Smooth muscle cell (in vitro differentiated cells): ENCODE measurements at regions not wholly inside any gene's neighbourhood (a gene's known extent, or its start where the extent isn't known, plus 50 kb on each side); places are given as distances from the start of the nearest gene placed in this dataset.

Experiments
- DNase-seq: peaks from one replicate; lab custom pipeline; 2025; ENCODE audit not compliant: unreplicated experiment; lab: John Stamatoyannopoulos, UW
- H2AFZ ChIP-seq: fragments of 200-600 bp; sonication (generic); 2 replicates; pipeline ENCODE4 v1.6.0; 2016; ENCODE audit warnings: antibody characterized with exemption, low read depth, mild to moderate bottlenecking
- H3F3A ChIP-seq: fragments of 200-600 bp; sonication (generic); 2 replicates; pipeline ENCODE4 v1.6.0; 2017; ENCODE audit warnings: antibody characterized with exemption, low read depth
- H3K27ac ChIP-seq: fragments of 200-600 bp; sonication (generic); 2 replicates; pipeline ENCODE4 v1.5.1; 2016; ENCODE audit warnings: low read depth, mild to moderate bottlenecking
- H3K27me3 ChIP-seq: fragments of 200-600 bp; sonication (generic); 2 replicates; pipeline ENCODE4 v1.6.1; 2016; ENCODE audit warnings: low read depth, mild to moderate bottlenecking
- H3K36me3 ChIP-seq: fragments of 200-600 bp; sonication (generic); 2 replicates; pipeline ENCODE4 v1.5.1; 2016; ENCODE audit warnings: low read depth
- H3K4me1 ChIP-seq: fragments of 200-600 bp; sonication (generic); 2 replicates; pipeline ENCODE4 v1.5.1; 2016; ENCODE audit warnings: low read depth
- H3K4me2 ChIP-seq: fragments of 200-600 bp; sonication (generic); 2 replicates; pipeline ENCODE4 v1.6.0; 2016; ENCODE audit warnings: mild to moderate bottlenecking
- H3K4me3 ChIP-seq: fragments of 200-600 bp; sonication (generic); 2 replicates; pipeline ENCODE4 v1.5.1; 2016; ENCODE audit warnings: mild to moderate bottlenecking
- H3K79me2 ChIP-seq: fragments of 200-600 bp; sonication (generic); 2 replicates; pipeline ENCODE4 v1.6.0; 2016; ENCODE audit warnings: low read depth, mild to moderate bottlenecking
- H3K9ac ChIP-seq: fragments of 200-600 bp; sonication (generic); 2 replicates; pipeline ENCODE4 v1.6.0; 2016; ENCODE audit warnings: low read depth
- H3K9me3 ChIP-seq: fragments of 200-600 bp; sonication (generic); replicated peaks from 2 replicates; pipeline ENCODE4 v1.5.1; 2016; ENCODE audit warnings: low read depth
- H4K20me1 ChIP-seq: fragments of 200-600 bp; sonication (generic); 2 replicates; pipeline ENCODE4 v1.6.0; 2016; ENCODE audit warnings: low read depth
- WGBS: methylation state at CpG from one replicate; pipeline ENCODE4 v1.1.7; 2016; ENCODE audit warnings: low lambda C conversion rate; 5-methylcytosine and 5-hydroxymethylcytosine counted together
- TF ChIP-seq, protein P1 (sequence below): fragments of 200-600 bp; sonication (generic); IDR thresholded peaks from 2 replicates; pipeline ENCODE4 v1.5.1; 2017; ENCODE audit warnings: borderline replicate concordance, mild to moderate bottlenecking, antibody characterized with exemption; ENCODE audit not compliant: insufficient read depth, poor library complexity, severe bottlenecking

- no peak for DNase-seq
- WGBS = 32% methylated on average over 4 of the region's 4 CpGs
- H4K20me1 ChIP-seq = no peaks in the 10 kb centered on the region
- no peaks in the 10 kb centered on the region for H3K36me3 ChIP-seq
- no peaks in the 10 kb centered on the region for H3K9me3 ChIP-seq
- no peaks in the 10 kb centered on the region for H3K27me3 ChIP-seq
- H3K27ac ChIP-seq = no peak overlapping the region
- no peak overlapping the region for H3K4me3 ChIP-seq
- TF ChIP-seq, protein P1, sequence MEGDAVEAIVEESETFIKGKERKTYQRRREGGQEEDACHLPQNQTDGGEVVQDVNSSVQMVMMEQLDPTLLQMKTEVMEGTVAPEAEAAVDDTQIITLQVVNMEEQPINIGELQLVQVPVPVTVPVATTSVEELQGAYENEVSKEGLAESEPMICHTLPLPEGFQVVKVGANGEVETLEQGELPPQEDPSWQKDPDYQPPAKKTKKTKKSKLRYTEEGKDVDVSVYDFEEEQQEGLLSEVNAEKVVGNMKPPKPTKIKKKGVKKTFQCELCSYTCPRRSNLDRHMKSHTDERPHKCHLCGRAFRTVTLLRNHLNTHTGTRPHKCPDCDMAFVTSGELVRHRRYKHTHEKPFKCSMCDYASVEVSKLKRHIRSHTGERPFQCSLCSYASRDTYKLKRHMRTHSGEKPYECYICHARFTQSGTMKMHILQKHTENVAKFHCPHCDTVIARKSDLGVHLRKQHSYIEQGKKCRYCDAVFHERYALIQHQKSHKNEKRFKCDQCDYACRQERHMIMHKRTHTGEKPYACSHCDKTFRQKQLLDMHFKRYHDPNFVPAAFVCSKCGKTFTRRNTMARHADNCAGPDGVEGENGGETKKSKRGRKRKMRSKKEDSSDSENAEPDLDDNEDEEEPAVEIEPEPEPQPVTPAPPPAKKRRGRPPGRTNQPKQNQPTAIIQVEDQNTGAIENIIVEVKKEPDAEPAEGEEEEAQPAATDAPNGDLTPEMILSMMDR = no peak
- no peak overlapping the region for H2AFZ ChIP-seq
- no peaks in the 10 kb centered on the region for H3K79me2 ChIP-seq
- no peak overlapping the region for H3K9ac ChIP-seq
- peak overlapping the region; percentile 81 for H3K4me2 ChIP-seq
- no peaks in the 10 kb centered on the region for H3K4me1 ChIP-seq
- H3F3A ChIP-seq = no peaks in the 10 kb centered on the region
Observed at GRCh38 chrX:96373047-96373355, 311.6 kb upstream of the DIAPH2 start.

DNA sequence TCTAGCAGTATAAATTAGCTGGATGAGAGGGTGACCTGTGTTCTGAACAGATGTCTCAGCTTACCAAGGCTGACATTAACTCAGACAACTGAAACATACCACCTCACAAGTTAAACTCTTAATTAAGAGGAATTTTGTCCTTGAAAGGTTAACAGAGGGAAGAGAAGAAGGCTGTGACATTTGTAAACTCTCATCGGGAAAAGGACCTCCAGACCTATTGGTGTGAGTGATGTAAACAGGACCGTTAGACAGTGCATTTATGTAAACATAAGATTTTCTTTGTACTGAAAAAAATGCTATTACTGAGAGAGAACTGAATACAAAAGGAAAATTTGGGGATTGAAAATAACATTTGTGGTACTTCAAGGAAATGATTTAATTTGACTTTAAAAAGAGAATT, 308.4 kb upstream of the DIAPH2 start:
- 42% methylated on average over 2 of the region's 2 CpGs for WGBS
- Histone ChIP-seq H2AFZ (peak overlapping the region; percentile 74), H3K79me2 (no peaks in the 10 kb centered on the region), H4K20me1 (no peaks in the 10 kb centered on the region), H3K4me3 (no peak overlapping the region), H3K9me3 (no peaks in the 10 kb centered on the region), H3K4me1 (no peaks in the 10 kb centered on the region), H3K36me3 (no peaks in the 10 kb centered on the region), H3K9ac (no peak overlapping the region), H3F3A (no peaks in the 10 kb centered on the region), H3K4me2 (no peak overlapping the region), H3K27me3 (no peaks in the 10 kb centered on the region), H3K27ac (no peak overlapping the region)
- DNase-seq = no peak
- TF ChIP-seq, protein P1 = no peak

- H3K9me3 ChIP-seq = no peaks in the 10 kb centered on the region
- H3K4me1 ChIP-seq = no peaks in the 10 kb centered on the region
- H3K27ac ChIP-seq = no peak overlapping the region
- no peak overlapping the region for H2AFZ ChIP-seq
- H3K27me3 ChIP-seq = no peaks in the 10 kb centered on the region
- H3F3A ChIP-seq = no peaks in the 10 kb centered on the region
- DNase-seq = no peak
- 83% methylated on average over 1 of the region's 1 CpG for WGBS
- H3K9ac ChIP-seq = no peak overlapping the region
- no peak overlapping the region for H3K4me3 ChIP-seq
- no peaks in the 10 kb centered on the region for H4K20me1 ChIP-seq
- TF ChIP-seq, protein P1 = no peak
- no peak overlapping the region for H3K4me2 ChIP-seq
- no peaks in the 10 kb centered on the region for H3K79me2 ChIP-seq
- H3K36me3 ChIP-seq = no peaks in the 10 kb centered on the region
Observed at GRCh38 chrX:96379951-96380350, 304.7 kb upstream of the DIAPH2 start.

DNA sequence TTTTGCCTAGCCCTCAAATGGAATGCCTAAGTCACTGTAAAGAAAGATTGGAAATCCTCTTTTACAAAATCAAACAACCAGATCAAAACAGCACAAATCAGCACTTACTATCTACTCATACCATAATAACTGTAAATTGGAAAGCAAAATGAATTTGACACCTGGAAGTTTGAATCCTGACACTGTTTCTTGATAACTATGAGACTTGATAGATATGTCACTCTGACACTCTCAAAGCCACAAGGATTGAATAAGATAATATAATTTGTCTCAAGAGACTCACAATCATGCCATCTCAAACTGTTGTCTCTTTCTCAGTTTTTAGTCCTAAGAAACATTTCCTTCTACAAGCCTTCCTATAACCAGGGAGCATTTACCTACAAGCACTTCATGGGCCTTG, 302.6 kb upstream of the DIAPH2 start:
- Histone ChIP-seq H3K36me3 (no peaks in the 10 kb centered on the region), H3K9me3 (no peaks in the 10 kb centered on the region), H3K27me3 (no peaks in the 10 kb centered on the region), H3K9ac (no peak overlapping the region), H3K4me3 (no peak overlapping the region), H3K27ac (no peak overlapping the region), H4K20me1 (no peaks in the 10 kb centered on the region), H3K4me1 (no peaks in the 10 kb centered on the region), H3F3A (no peaks in the 10 kb centered on the region), H3K79me2 (no peaks in the 10 kb centered on the region), H2AFZ (no peak overlapping the region), H3K4me2 (no peak overlapping the region)
- TF ChIP-seq, protein P1 = no peak
- DNase-seq = no peak
